Heart right ventricle (tissue), 16 donors: ENCODE measurements at regions not wholly inside any gene's neighbourhood (a gene's known extent, or its start where the extent isn't known, plus 50 kb on each side); places are given as distances from the start of the nearest gene placed in this dataset.

ENCODE experiments used
- ATAC-seq, 8 donors: fragments of 200-7000 bp; cut with Tn5 transposase; one replicate each; pipeline ENCODE4 v1.9.1; 2020; ENCODE audit warnings: mild to moderate bottlenecking in 8 of 8, moderate library complexity in 8 of 8, moderate number of reproducible peaks in 1 of 8
- DNase-seq, 2 donors: peaks; one replicate each; pipeline ENCODE4 v3.0.0-alpha.2; 2020
- H3K27ac ChIP-seq, 10 donors: fragments of 200-600 bp; sonication (generic) in 2 of 10; one replicate each; pipeline versions ENCODE4 v1.5.0 to v1.8.0; 2020 to 2022; ENCODE audit warnings: mild to moderate bottlenecking in 3 of 10
- H3K27me3 ChIP-seq, 7 donors: fragments of 200-600 bp; one replicate each; pipeline ENCODE4 v1.8.0; 2021 to 2022; ENCODE audit warnings: mild to moderate bottlenecking in 2 of 7
- H3K36me3 ChIP-seq, 9 donors: fragments of 200-600 bp; sonication (generic) in 1 of 9; one replicate each; pipeline versions ENCODE4 v1.5.0 to v1.8.0; 2020 to 2022; ENCODE audit warnings: mild to moderate bottlenecking in 2 of 9
- H3K4me1 ChIP-seq, 9 donors: fragments of 200-600 bp; sonication (generic) in 1 of 9; one replicate each; pipeline versions ENCODE4 v1.5.0 to v1.8.0; 2020 to 2022; ENCODE audit warnings: mild to moderate bottlenecking in 4 of 9
- H3K4me3 ChIP-seq, 10 donors: fragments of 200-600 bp; sonication (generic) in 2 of 10; one replicate each; pipeline versions ENCODE4 v1.5.0 to v1.8.0; 2020 to 2022; ENCODE audit warnings: mild to moderate bottlenecking in 7 of 10, moderate library complexity in 2 of 10
- H3K9me3 ChIP-seq, 11 donors: fragments of 200-600 bp in 10 of 11; sonication (generic) in 2 of 11; one replicate each; pipeline versions ENCODE4 v1.5.0 to v1.8.0; 2013 to 2022; ENCODE audit warnings: mild to moderate bottlenecking in 2 of 11, control low read depth in 1 of 11, moderate library complexity in 1 of 11
- WGBS, 2 donors: extraction: QIAGEN DNeasy Blood & Tissue Kit; methylation state at CpG; one replicate each; pipeline ENCODE4 v1.1.7; 2013; ENCODE audit warnings: inconsistent platforms in 1 of 2; 5-methylcytosine and 5-hydroxymethylcytosine counted together
- intact Hi-C, 10 donors: fragments of 100-400 bp; cut with DNase I; formaldehyde crosslinking; loops; one replicate each; pipeline versions ENCODE4 v1.11.1 to v1.14.2; 2022
- TF ChIP-seq, protein P1 (sequence below), 9 donors: fragments of 200-600 bp; sonication (generic) in 2 of 9; IDR thresholded peaks; one replicate each; pipeline versions ENCODE4 v1.5.0 to v1.8.0; 2021 to 2022; ENCODE audit warnings: antibody characterized with exemption in 9 of 9, mild to moderate bottlenecking in 5 of 9, moderate library complexity in 1 of 9
- donor health status: Arrhythmogenic right ventricular cardiomyopathy.
- donor health status: ischemic (EF 13 %, LVEDD 7.1; RV severe dilation, severe dysfunction).
- donor health status: healthy with polysubstance abuse.
- donor health status: DM: no; HTN: yes; CAD: no.
- donor health status: DM: no; HTN: no; CAD: no.
- donor health status: ischemic (EF 25% LVEDD 6.9; RV normal size, moderate dysfunction).
- donor health status: ischemic (EF 25% LVEDD 5.7; RV mildly dilated, moderate dysfunction).
- donor health status: healthy.
- donor health status: DM: yes; HTN: yes; CAD: no.
- donor health status: Ischemic cardiomyopathy.
- donor health status: ischemic (EF 35%, LVEDD 5.7; RV mildly dilated, moderate dysfunction).
- donor health status: nonischemic (EF 11% LVEDD 7.7; RV severe dilation, severe dysfunction).
- donor health status: DM: yes; HTN: yes; CAD: no.
- donor health status: PGD.
- donor health status: ischemic (EF 29% LVEDD 5.4; RV normal size, mild dysfunction).
- donor health status: nonischemic (EF 23%, LVEDD 6.1; RV moderate dilation, normal function).

DNA sequence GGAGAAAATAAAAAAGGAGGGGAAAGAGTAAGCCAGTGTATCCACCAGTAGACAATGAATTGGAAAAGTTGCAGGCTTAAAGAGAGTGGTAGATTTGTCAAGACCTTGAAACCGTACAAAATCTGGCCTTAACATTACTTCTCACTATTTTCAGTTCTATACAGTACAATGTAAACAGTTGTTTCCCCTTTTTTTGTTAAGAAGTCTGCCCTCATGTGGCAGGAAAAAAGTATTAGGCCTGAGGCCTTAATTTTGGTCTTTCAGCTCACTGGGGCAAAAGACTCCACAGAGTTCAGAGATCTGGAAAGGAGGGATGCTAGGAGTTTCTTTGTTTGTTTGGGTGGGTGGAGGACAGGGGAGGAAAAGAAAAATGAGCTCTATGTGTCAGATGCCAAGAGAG is 92.8 kb upstream of the CCDC160 start:
- peaks cover 0 to 10% (median 0%) of the 10 kb centered on the region in 7 donors for H3K27me3 ChIP-seq
- no peak overlapping the region for H3K4me3 ChIP-seq
- WGBS, 2 donors, result 38 to 57% methylated on average over 1 of the region's 1 CpG
- H3K36me3 ChIP-seq, result no peaks in the 10 kb centered on the region
- no peak overlapping the region for H3K27ac ChIP-seq
- TF ChIP-seq, protein P1, sequence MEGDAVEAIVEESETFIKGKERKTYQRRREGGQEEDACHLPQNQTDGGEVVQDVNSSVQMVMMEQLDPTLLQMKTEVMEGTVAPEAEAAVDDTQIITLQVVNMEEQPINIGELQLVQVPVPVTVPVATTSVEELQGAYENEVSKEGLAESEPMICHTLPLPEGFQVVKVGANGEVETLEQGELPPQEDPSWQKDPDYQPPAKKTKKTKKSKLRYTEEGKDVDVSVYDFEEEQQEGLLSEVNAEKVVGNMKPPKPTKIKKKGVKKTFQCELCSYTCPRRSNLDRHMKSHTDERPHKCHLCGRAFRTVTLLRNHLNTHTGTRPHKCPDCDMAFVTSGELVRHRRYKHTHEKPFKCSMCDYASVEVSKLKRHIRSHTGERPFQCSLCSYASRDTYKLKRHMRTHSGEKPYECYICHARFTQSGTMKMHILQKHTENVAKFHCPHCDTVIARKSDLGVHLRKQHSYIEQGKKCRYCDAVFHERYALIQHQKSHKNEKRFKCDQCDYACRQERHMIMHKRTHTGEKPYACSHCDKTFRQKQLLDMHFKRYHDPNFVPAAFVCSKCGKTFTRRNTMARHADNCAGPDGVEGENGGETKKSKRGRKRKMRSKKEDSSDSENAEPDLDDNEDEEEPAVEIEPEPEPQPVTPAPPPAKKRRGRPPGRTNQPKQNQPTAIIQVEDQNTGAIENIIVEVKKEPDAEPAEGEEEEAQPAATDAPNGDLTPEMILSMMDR (IDR thresholded peaks at IDR 0.05), result peak in 3 of 9 donors; percentile 5 to 36 (median 21)
- no peaks in the 10 kb centered on the region for H3K4me1 ChIP-seq
- ATAC-seq, result no peak
- H3K9me3 ChIP-seq, result no peaks in the 10 kb centered on the region
- intact Hi-C loops, result no loop called here
- no peak for DNase-seq

DNA sequence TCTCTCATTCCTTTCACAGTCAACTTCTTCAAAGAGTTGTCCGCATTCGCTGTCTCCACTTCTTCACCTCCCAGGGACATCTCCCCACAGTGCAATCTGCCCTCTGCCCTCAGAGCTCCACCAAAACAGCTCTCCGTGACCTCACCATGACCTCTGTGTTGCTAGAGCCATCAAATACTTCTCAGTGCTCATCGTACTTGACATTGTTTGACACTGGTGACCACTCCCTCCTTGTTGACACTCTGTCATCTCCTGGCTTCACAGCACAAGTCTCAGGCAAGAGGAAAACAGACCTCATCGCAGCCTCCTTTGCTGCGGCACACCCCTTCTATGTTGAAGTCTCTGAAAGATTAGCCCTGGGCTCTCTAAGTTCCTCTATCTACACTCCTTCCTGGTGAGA is 90.5 kb upstream of the CCDC160 start:
- Histone ChIP-seq H3K27me3 (no peaks in the 10 kb centered on the region), H3K36me3 (no peaks in the 10 kb centered on the region), H3K27ac (no peak overlapping the region), H3K9me3 (no peaks in the 10 kb centered on the region), H3K4me1 (no peaks in the 10 kb centered on the region), H3K4me3 (no peak overlapping the region)
- intact Hi-C loops, result no loop called here
- no peak for ATAC-seq
- no peak for DNase-seq
- TF ChIP-seq, protein P1 (IDR thresholded peaks at IDR 0.05), result no peak
- WGBS, 2 donors, result 65 to 73% methylated on average over 6 of the region's 6 CpGs

DNA sequence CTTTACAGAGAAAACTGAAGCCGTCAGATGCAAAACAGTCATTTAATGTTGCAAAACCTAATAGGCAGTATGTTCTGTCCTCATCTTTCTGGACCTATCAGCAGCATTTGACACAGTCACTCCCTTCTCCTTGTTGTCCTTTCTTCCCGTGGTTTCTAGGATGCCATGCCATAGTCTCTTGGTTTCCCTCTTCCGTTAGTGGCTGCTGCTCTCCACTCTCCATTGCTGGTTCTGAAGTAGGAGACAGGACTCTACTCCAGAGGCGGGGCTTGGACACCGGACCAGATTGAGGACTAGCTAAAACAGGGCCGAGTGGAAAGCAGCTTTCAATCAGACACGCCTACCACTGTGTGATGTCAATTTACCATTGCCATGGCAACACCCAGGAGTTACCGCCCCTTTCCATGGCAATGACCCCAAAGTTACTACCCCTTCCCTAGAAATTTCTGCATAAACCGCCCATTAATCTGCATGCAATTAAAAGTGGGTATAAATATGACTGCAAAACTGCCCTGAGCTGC is 88.8 kb upstream of the CCDC160 start:
- no peaks in the 10 kb centered on the region for H3K27me3 ChIP-seq
- no peaks in the 10 kb centered on the region for H3K9me3 ChIP-seq
- H3K4me3 ChIP-seq, result peak overlapping the region in 7 of 10 donors; percentile 17 to 32 (median 24)
- H3K27ac ChIP-seq, result no peak overlapping the region
- no peaks in the 10 kb centered on the region for H3K36me3 ChIP-seq
- ATAC-seq (no peak), DNase-seq (no peak)
- intact Hi-C loops, result no loop called here
- no peaks in the 10 kb centered on the region for H3K4me1 ChIP-seq
- TF ChIP-seq, protein P1 (IDR thresholded peaks at IDR 0.05), result no peak
- WGBS, 2 donors, result 63 to 68% methylated on average over 9 of the region's 9 CpGs

DNA sequence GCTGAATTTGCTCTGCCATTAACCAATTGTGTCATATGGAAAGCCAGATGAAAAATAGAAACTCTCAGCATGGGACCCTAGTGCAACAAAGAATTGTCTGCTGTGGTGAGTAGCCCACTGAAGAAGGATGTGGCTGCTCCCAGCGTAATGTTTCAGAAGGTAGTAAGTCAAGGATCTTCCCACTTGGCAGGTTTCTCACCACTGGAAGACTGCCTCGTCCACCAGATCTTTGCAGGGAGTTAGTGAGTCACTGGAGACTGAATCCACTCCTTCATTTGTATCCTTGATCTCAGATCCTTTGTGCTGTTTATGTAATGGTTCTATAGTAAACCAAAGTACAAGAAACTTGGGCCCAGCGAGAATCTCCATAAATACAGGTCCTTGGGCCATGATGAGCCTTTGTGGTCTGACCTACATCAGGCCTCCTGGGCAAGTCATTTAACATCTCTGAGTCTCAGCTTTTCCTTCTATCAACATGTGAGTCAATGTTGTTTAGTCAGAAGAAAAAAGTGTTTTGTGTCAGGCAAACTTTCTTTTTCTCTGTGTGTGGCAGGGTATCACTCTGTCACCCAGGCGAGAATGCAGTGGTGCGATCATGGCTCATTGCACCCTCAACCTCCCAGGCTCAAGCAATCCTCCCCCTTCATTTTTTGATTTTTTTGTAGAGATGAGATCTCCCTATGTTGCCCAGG is 78.0 kb upstream of the CCDC160 start:
- Histone ChIP-seq H3K4me1 (no peaks in the 10 kb centered on the region), H3K27me3 (peaks cover 0 to 51% (median 0%) of the 10 kb centered on the region in 7 donors), H3K4me3 (no peak overlapping the region), H3K36me3 (no peaks in the 10 kb centered on the region), H3K9me3 (no peaks in the 10 kb centered on the region), H3K27ac (no peak overlapping the region)
- intact Hi-C loops, result no loop called here
- ATAC-seq (no peak), DNase-seq (no peak)
- TF ChIP-seq, protein P1 (IDR thresholded peaks at IDR 0.05), result no peak
- 84 to 92% methylated on average over 5 of the region's 5 CpGs for WGBS, 2 donors
